Neural progenitor cell (in vitro differentiated cells): ENCODE measurements at regions not wholly inside any gene's neighbourhood (a gene's known extent, or its start where the extent isn't known, plus 50 kb on each side); places are given as distances from the start of the nearest gene placed in this dataset.
"Not testable (repeated sequence)": the region's sequence is repeated elsewhere in the genome, so short reads cannot be mapped to it uniquely, and the experiment has no call there.

ENCODE experiments used
- DNase-seq: peaks from one replicate; pipeline ENCODE4 v3.0.0-alpha.2; 2016; ENCODE audit warnings: low spot score
- H2AFZ ChIP-seq: fragments of 200-600 bp; sonication (generic); replicated peaks from 2 replicates; pipeline ENCODE4 v1.6.1; 2016; ENCODE audit warnings: antibody characterized with exemption
- H3F3A ChIP-seq: fragments of 200-600 bp; sonication (generic); 2 replicates; pipeline ENCODE4 v1.6.1; 2016; ENCODE audit warnings: antibody characterized with exemption, low read depth
- H3K27ac ChIP-seq: fragments of 200-600 bp; sonication (generic); 2 replicates; pipeline ENCODE4 v1.5.1; 2016; ENCODE audit warnings: mild to moderate bottlenecking
- H3K27me3 ChIP-seq: fragments of 200-600 bp; sonication (generic); 2 replicates; pipeline ENCODE4 v1.6.1; 2016; ENCODE audit warnings: mild to moderate bottlenecking, moderate library complexity
- H3K36me3 ChIP-seq: fragments of 200-600 bp; sonication (generic); 2 replicates; pipeline ENCODE4 v1.5.1; 2016
- H3K4me1 ChIP-seq: fragments of 200-600 bp; sonication (generic); 2 replicates; pipeline ENCODE4 v1.6.1; 2016; ENCODE audit warnings: mixed run types
- H3K4me2 ChIP-seq: fragments of 200-600 bp; sonication (generic); 2 replicates; pipeline ENCODE4 v1.6.1; 2016
- H3K4me3 ChIP-seq: fragments of 200-600 bp; sonication (generic); 2 replicates; pipeline ENCODE4 v1.5.1; 2016
- H3K79me2 ChIP-seq: fragments of 200-600 bp; sonication (generic); 2 replicates; pipeline ENCODE4 v1.6.1; 2016; ENCODE audit warnings: low read depth
- H3K9ac ChIP-seq: fragments of 200-600 bp; sonication (generic); 2 replicates; pipeline ENCODE4 v1.6.1; 2016
- H3K9me3 ChIP-seq: fragments of 200-600 bp; sonication (generic); 2 replicates; pipeline ENCODE4 v1.5.1; 2016; ENCODE audit warnings: low read depth
- H4K20me1 ChIP-seq: fragments of 200-600 bp; sonication (generic); 2 replicates; pipeline ENCODE4 v1.6.1; 2016; ENCODE audit warnings: low read depth
- H3K27ac Mint-ChIP-seq: 3 replicates; pipeline ENCODE4 v1.8.0; 2021; ENCODE audit warnings: mixed read lengths
- H3K27me3 Mint-ChIP-seq: 2 replicates; pipeline ENCODE4 v1.8.0; 2022; ENCODE audit warnings: low read depth, mild to moderate bottlenecking, inconsistent platforms, moderate library complexity, mixed read lengths; ENCODE audit not compliant: insufficient read depth
- H3K36me3 Mint-ChIP-seq: 3 replicates; pipeline ENCODE4 v1.8.0; 2021; ENCODE audit warnings: mixed read lengths
- H3K4me1 Mint-ChIP-seq: 3 replicates; pipeline ENCODE4 v1.8.0; 2021; ENCODE audit warnings: mixed read lengths
- H3K4me3 Mint-ChIP-seq: 3 replicates; pipeline ENCODE4 v1.8.0; 2021; ENCODE audit warnings: mild to moderate bottlenecking, moderate library complexity, mixed read lengths
- H3K9me3 Mint-ChIP-seq: 3 replicates; pipeline ENCODE4 v1.8.0; 2020; ENCODE audit warnings: mixed read lengths
- CTCF ChIP-seq: fragments of 200-600 bp; sonication (generic); IDR thresholded peaks from 2 replicates; pipeline ENCODE4 v1.5.1; 2017; ENCODE audit warnings: antibody characterized with exemption, mild to moderate bottlenecking
- EZH2 ChIP-seq: fragments of 200-600 bp; sonication (generic); IDR thresholded peaks from 2 replicates; pipeline ENCODE4 v1.6.1; 2017; ENCODE audit warnings: antibody characterized with exemption, mild to moderate bottlenecking, moderate library complexity
- EZH2phosphoT487 ChIP-seq: fragments of 200-600 bp; sonication (generic); IDR thresholded peaks from 2 replicates; pipeline ENCODE4 v1.6.1; 2017; ENCODE audit warnings: antibody characterized with exemption

DNA sequence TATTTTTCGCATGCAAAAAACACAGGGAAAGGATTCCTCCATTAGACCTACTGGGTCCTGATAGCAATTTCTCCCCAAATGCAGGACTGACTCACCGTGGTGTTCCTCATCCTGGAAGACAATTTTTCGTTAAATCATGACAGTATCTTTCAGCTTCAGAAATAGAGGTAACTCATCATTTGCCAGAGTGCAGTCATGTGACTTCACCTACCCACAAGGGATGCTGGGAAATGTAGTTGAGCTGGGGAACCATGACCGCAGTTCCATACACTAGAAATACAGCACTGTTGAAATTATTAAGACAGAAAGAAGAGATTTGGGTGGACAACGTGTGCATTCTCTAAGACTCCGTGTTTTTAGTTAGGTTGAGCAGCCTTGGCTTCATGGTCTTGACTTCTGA, 269.5 kb upstream of the USP9Y start:
- Mint-ChIP-seq H3K4me3 (no peak overlapping the region), H3K4me1 (no peaks in the 10 kb centered on the region), H3K9me3 (no peaks in the 10 kb centered on the region), H3K36me3 (no peaks in the 10 kb centered on the region), H3K27ac (no peak overlapping the region), H3K27me3 (no peaks in the 10 kb centered on the region)
- no peak overlapping the region for H3K4me3 ChIP-seq
- no peaks in the 10 kb centered on the region for H3K9me3 ChIP-seq
- H2AFZ ChIP-seq = no peak overlapping the region
- H3K9ac ChIP-seq = no peak overlapping the region
- H3K79me2 ChIP-seq = no peaks in the 10 kb centered on the region
- no peaks in the 10 kb centered on the region for H3F3A ChIP-seq
- no peaks in the 10 kb centered on the region for H3K27me3 ChIP-seq
- H4K20me1 ChIP-seq = no peaks in the 10 kb centered on the region
- DNase-seq = no peak
- no peak overlapping the region for H3K27ac ChIP-seq
- H3K4me1 ChIP-seq = no peaks in the 10 kb centered on the region
- TF ChIP-seq EZH2phosphoT487 (no peak), CTCF (no peak), EZH2 (no peak)
- no peak overlapping the region for H3K4me2 ChIP-seq
- H3K36me3 ChIP-seq = no peaks in the 10 kb centered on the region

DNA sequence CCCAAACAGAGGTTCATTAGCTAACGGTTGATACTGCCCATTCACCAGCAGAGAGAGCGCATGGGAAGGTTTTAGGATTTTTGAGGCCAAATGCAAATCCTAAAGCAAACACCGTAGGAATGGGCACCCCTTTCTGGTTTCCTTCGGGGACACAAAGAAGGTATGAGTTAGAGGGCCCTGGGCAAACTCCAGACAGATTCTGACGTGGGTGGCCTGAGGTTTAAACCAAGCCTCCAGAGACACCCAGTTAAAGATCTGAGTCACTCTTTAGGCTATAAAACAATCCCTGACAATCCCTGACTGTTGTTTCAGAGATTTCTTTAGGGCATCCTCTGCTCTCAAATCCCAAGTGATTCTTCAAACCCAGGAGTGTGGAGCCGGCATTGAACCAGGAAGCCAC, 262.2 kb upstream of the USP9Y start:
- not testable (repeated sequence) for H2AFZ ChIP-seq, H3K4me2 ChIP-seq, H3K36me3 ChIP-seq, H3K9me3 ChIP-seq, H3K36me3 Mint-ChIP-seq, H3F3A ChIP-seq, H3K79me2 ChIP-seq, H3K27ac Mint-ChIP-seq, H3K9ac ChIP-seq, H3K4me1 Mint-ChIP-seq, H3K4me1 ChIP-seq, H3K27ac ChIP-seq, H3K4me3 ChIP-seq, H3K27me3 Mint-ChIP-seq, DNase-seq, H3K27me3 ChIP-seq, H3K9me3 Mint-ChIP-seq, H3K4me3 Mint-ChIP-seq, H4K20me1 ChIP-seq

DNA sequence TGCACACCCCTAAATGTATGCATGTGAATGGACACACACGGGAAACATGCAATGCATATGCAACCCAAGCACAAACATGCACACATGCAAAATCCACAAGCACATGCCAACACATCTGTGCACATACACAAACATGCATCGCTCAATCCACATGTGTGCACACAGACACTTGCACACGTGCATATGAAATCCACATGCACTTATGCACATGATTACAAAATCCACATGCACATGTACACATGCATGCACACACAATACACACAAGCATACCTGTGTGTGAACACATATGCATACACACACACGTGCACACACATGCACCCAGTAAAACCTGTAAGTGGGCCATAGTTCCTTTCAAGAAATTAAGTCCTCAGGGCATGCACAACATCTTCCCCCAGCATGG, 256.8 kb upstream of the USP9Y start:
- Mint-ChIP-seq H3K4me3 (no peak overlapping the region), H3K27ac (no peak overlapping the region), H3K36me3 (no peaks in the 10 kb centered on the region), H3K4me1 (no peaks in the 10 kb centered on the region), H3K9me3 (no peaks in the 10 kb centered on the region), H3K27me3 (no peaks in the 10 kb centered on the region)
- Histone ChIP-seq H3K4me3 (no peak overlapping the region), H3K79me2 (no peaks in the 10 kb centered on the region), H3K4me1 (no peaks in the 10 kb centered on the region), H3K9me3 (no peaks in the 10 kb centered on the region), H4K20me1 (no peaks in the 10 kb centered on the region), H2AFZ (no peak overlapping the region), H3K27ac (no peak overlapping the region), H3K4me2 (no peak overlapping the region), H3K9ac (no peak overlapping the region), H3K36me3 (no peaks in the 10 kb centered on the region), H3F3A (no peaks in the 10 kb centered on the region), H3K27me3 (no peaks in the 10 kb centered on the region)
- TF ChIP-seq EZH2phosphoT487 = no peak
- no peak for TF ChIP-seq CTCF
- no peak for TF ChIP-seq EZH2
- no peak for DNase-seq

DNA sequence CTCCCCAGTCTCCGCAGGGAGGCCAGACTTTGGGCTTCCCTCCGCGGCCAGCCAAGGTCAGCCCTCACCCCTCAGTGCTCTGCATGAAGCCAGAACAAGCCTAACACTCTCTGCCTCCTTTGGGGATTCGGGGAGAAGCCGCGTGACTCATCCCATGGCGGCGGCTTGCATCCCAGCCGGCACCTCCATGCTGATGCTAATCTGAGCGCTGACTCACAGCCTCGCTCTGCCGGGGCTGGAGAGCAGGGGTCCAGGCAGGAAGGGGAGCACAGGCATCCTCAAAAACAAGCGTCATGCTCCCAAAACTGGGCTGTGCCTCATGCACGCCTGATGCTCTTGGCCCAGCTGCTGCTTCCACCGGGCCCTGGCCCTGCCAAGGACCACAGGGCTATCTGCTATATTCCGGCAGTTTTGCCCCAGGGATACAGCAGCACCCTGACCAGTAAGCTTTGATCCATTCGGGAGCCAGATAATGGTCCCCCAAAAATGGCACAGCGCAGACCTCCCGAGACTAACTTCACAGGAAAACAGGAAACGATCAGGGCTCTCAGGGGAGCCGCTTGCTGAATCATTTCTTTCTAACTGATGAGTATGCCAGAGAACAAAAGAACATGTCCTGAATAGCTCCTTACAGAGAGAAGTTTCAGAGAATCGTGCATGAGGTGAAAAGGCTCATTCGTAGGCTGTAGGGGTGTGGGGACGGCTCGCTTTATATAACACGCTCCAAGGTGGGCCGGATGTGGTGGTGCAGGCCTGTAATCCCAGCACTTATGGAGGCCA, 254.4 kb upstream of the USP9Y start:
- H3K9me3 Mint-ChIP-seq, H3K27me3 Mint-ChIP-seq, H3K4me3 ChIP-seq, H3K27me3 ChIP-seq, DNase-seq, H3K9me3 ChIP-seq, H3F3A ChIP-seq, H3K79me2 ChIP-seq, H3K9ac ChIP-seq, H3K4me3 Mint-ChIP-seq, H2AFZ ChIP-seq, H3K4me1 Mint-ChIP-seq, H3K27ac Mint-ChIP-seq, H3K4me2 ChIP-seq, H3K36me3 ChIP-seq, H3K27ac ChIP-seq, H3K36me3 Mint-ChIP-seq, H3K4me1 ChIP-seq, H4K20me1 ChIP-seq: not testable (repeated sequence)

DNA sequence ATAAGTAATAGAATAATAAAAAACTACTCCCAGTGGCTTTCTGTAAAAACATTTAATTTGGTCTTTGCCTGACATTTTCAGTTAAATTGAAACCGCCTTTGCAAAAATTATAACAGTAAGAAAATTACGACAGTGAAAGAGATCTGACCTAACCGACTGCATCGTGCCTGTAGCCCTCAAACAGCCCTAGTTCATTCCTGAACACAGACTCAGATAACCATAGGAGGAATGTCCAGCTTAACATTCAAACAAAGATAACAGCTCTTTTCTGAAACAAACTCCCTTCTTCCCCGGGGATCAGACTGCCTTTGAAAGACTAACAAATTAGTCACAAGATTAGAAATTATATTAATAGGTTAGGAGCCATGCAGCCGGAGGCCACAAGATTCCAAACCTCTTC, 252.5 kb upstream of the USP9Y start:
- H3K27ac Mint-ChIP-seq, H3K9me3 Mint-ChIP-seq, H4K20me1 ChIP-seq, H3K36me3 ChIP-seq, H3K27ac ChIP-seq, H3K27me3 ChIP-seq, H3K4me1 Mint-ChIP-seq, DNase-seq, H3K4me3 ChIP-seq, H3K4me2 ChIP-seq, H3K79me2 ChIP-seq, H3F3A ChIP-seq, H3K36me3 Mint-ChIP-seq, H3K27me3 Mint-ChIP-seq, H3K4me3 Mint-ChIP-seq, H2AFZ ChIP-seq, H3K4me1 ChIP-seq, H3K9me3 ChIP-seq, H3K9ac ChIP-seq: not testable (repeated sequence)

DNA sequence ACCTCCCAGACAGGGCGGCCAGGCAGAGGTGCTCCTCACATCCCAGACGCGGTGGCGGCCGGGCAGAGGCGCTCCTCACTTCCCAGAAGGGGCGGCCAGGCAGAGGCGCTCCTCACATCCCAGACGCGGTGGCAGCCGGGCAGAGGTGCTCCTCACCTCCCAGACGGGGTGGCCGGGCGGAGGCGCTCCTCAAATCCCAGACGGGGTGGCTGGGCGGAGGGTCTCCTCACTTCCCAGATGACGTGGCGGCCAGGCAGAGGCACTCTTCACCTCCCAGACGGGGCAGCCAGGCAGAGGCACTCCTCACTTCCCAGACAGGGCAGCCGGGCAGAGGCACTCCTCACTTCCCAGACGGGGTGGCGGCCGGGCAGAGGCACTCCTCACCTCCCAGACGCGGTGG, 247.7 kb upstream of the USP9Y start:
- not testable (repeated sequence) for DNase-seq, H3K9me3 Mint-ChIP-seq, H3K4me1 Mint-ChIP-seq, H3K9ac ChIP-seq, H3K36me3 ChIP-seq, H3K27me3 Mint-ChIP-seq, H3F3A ChIP-seq, H3K4me2 ChIP-seq, H3K4me3 ChIP-seq, H4K20me1 ChIP-seq, H3K27ac ChIP-seq, H3K36me3 Mint-ChIP-seq, H3K27me3 ChIP-seq, H3K9me3 ChIP-seq, H3K4me1 ChIP-seq, H3K79me2 ChIP-seq, H3K27ac Mint-ChIP-seq, H3K4me3 Mint-ChIP-seq, H2AFZ ChIP-seq
